GM18868 (cell line): ENCODE measurements at regions not wholly inside any gene's neighbourhood (a gene's known extent, or its start where the extent isn't known, plus 50 kb on each side); places are given as distances from the start of the nearest gene placed in this dataset.

ENCODE experiments used
- ATAC-seq: cut with Tn5 transposase; IDR thresholded peaks from one replicate; pipeline ENCODE4 v1.9.1; 2021; ENCODE audit warnings: mild to moderate bottlenecking, moderate library complexity; ENCODE audit not compliant: unreplicated experiment

- no peak for ATAC-seq
These were observed 519.1 kb downstream of the IQCM start for GRCh38 chr4:149296503-149296902.

GRCh38 chr4:149296084-149296483 is 519.6 kb downstream of the IQCM start:
- no peak for ATAC-seq

GRCh38 chr4:149294601-149295000 is 521.0 kb downstream of the IQCM start:
- ATAC-seq, result no peak

- no peak for ATAC-seq
These were observed 522.5 kb downstream of the IQCM start for GRCh38 chr4:149293046-149293649.

- no peak for ATAC-seq
These were observed 523.1 kb downstream of the IQCM start for GRCh38 chr4:149292425-149293007.

GRCh38 chr4:149291463-149291862 is 524.2 kb downstream of the IQCM start:
- ATAC-seq, result no peak

- no peak for ATAC-seq
These were observed 534.8 kb downstream of the IQCM start for GRCh38 chr4:149280806-149281205.

- ATAC-seq, result no peak
These were observed 535.9 kb downstream of the IQCM start for GRCh38 chr4:149279776-149280175.

GRCh38 chr4:149279331-149279730 is 536.3 kb downstream of the IQCM start:
- no peak for ATAC-seq

- ATAC-seq, result no peak
These were observed 537.9 kb downstream of the IQCM start for GRCh38 chr4:149277705-149278104.

- no peak for ATAC-seq
These were observed 545.8 kb downstream of the IQCM start for GRCh38 chr4:149269835-149270234.

- no peak for ATAC-seq
These were observed 549.3 kb downstream of the IQCM start for GRCh38 chr4:149266301-149266700.

- ATAC-seq, result no peak
These were observed 550.0 kb downstream of the IQCM start for GRCh38 chr4:149265645-149266044.

- ATAC-seq, result peak; percentile 94
These were observed 551.4 kb downstream of the IQCM start for GRCh38 chr4:149264093-149264733.

GRCh38 chr4:149248191-149248764 is 567.4 kb downstream of the IQCM start:
- no peak for ATAC-seq

GRCh38 chr4:149247164-149247563 is 568.5 kb downstream of the IQCM start:
- ATAC-seq, result no peak

- no peak for ATAC-seq
These were observed 570.3 kb downstream of the IQCM start for GRCh38 chr4:149245333-149245732.

GRCh38 chr4:149238097-149238496 is 577.5 kb downstream of the IQCM start:
- no peak for ATAC-seq

- ATAC-seq, result no peak
These were observed 580.8 kb downstream of the IQCM start for GRCh38 chr4:149234798-149235197.

GRCh38 chr4:149223659-149224058 is 592.0 kb downstream of the IQCM start:
- ATAC-seq, result no peak

- no peak for ATAC-seq
These were observed 597.0 kb downstream of the IQCM start for GRCh38 chr4:149218672-149219071.

- ATAC-seq, result no peak
These were observed 601.3 kb downstream of the IQCM start for GRCh38 chr4:149214301-149214700.
